ENCODE measurements at regions not wholly inside any gene's neighbourhood (a gene's known extent, or its start where the extent isn't known, plus 50 kb on each side); places are given as distances from the start of the nearest gene placed in this dataset.
A peak's percentile ranks its signal among the peaks of the same experiment; 100 is the strongest.
"Not testable (repeated sequence)": the region's sequence is repeated elsewhere in the genome, so short reads cannot be mapped to it uniquely, and the experiment has no call there.

- H3K4me3 ChIP-seq (ENCODE audit: low read depth, low read length): peak overlapping the region; percentile 40
- TF ChIP-seq CTCF (IDR thresholded peaks at IDR 0.05; ENCODE audit: low read depth, low read length, missing control alignments): peak; percentile 64
- in situ Hi-C loops (cut with HindIII; ENCODE audit: low sequenced_read_pairs): no loop called here
- DNase-seq (ENCODE audit: low read depth): peak; percentile 53
These were observed 133.2 kb upstream of the ADAMTS3 start for GRCh38 chr4:72701987-72702819.

GRCh38 chr4:72690771-72691170 is 121.8 kb upstream of the ADAMTS3 start:
- no peak overlapping the region for H3K4me3 ChIP-seq (ENCODE audit: low read depth, low read length)
- no peak for DNase-seq (ENCODE audit: low read depth)
- in situ Hi-C loops (cut with HindIII; ENCODE audit: low sequenced_read_pairs): no loop called here
- no peak for TF ChIP-seq CTCF (IDR thresholded peaks at IDR 0.05; ENCODE audit: low read depth, low read length, missing control alignments)

GRCh38 chr4:72689923-72690322 is 120.9 kb upstream of the ADAMTS3 start:
- TF ChIP-seq CTCF (IDR thresholded peaks at IDR 0.05; ENCODE audit: low read depth, low read length, missing control alignments): no peak
- no peak for DNase-seq (ENCODE audit: low read depth)
- no peak overlapping the region for H3K4me3 ChIP-seq (ENCODE audit: low read depth, low read length)
- in situ Hi-C loops (cut with HindIII; ENCODE audit: low sequenced_read_pairs): no loop called here

GRCh38 chr4:72686390-72686789 is 117.4 kb upstream of the ADAMTS3 start:
- in situ Hi-C loops (cut with HindIII; ENCODE audit: low sequenced_read_pairs): not testable (repeated sequence)

GRCh38 chr4:72679666-72680065 is 110.6 kb upstream of the ADAMTS3 start:
- no peak for DNase-seq (ENCODE audit: low read depth)
- in situ Hi-C loops (cut with HindIII; ENCODE audit: low sequenced_read_pairs): no loop called here
- no peak overlapping the region for H3K4me3 ChIP-seq (ENCODE audit: low read depth, low read length)
- no peak for TF ChIP-seq CTCF (IDR thresholded peaks at IDR 0.05; ENCODE audit: low read depth, low read length, missing control alignments)

More at GRCh38 chr4:72686390-72686789, 117.4 kb upstream of the ADAMTS3 start:
- H3K4me3 ChIP-seq (ENCODE audit: low read depth, low read length); DNase-seq (ENCODE audit: low read depth): not testable (repeated sequence)

GRCh38 chr4:72677886-72678285 is 108.9 kb upstream of the ADAMTS3 start:
- no peak for TF ChIP-seq CTCF (IDR thresholded peaks at IDR 0.05; ENCODE audit: low read depth, low read length, missing control alignments)
- no peak for DNase-seq (ENCODE audit: low read depth)
- H3K4me3 ChIP-seq (ENCODE audit: low read depth, low read length): no peak overlapping the region
- in situ Hi-C loops (cut with HindIII; ENCODE audit: low sequenced_read_pairs): no loop called here

- no peak overlapping the region for H3K4me3 ChIP-seq (ENCODE audit: low read depth, low read length)
- no peak for DNase-seq (ENCODE audit: low read depth)
- TF ChIP-seq CTCF (IDR thresholded peaks at IDR 0.05; ENCODE audit: low read depth, low read length, missing control alignments): no peak
- in situ Hi-C loops (cut with HindIII; ENCODE audit: low sequenced_read_pairs): no loop called here
These were observed 108.2 kb upstream of the ADAMTS3 start for GRCh38 chr4:72677265-72677664.

Data from astrocyte of the cerebellum (primary cell).